GM12891 (cell line): ENCODE measurements at regions not wholly inside any gene's neighbourhood (a gene's known extent, or its start where the extent isn't known, plus 50 kb on each side); places are given as distances from the start of the nearest gene placed in this dataset.
"Not testable (repeated sequence)": the region's sequence is repeated elsewhere in the genome, so short reads cannot be mapped to it uniquely, and the experiment has no call there.

Experiments
- DNase-seq: peaks from one replicate; pipeline ENCODE4 v3.0.0; 2011; ENCODE audit warnings: low spot score; ENCODE audit not compliant: insufficient read length
- FAIRE-seq: peaks from 2 replicates; lab custom pipeline; 2011; peaks lifted over from hg19 to GRCh38; lab: Jason Lieb, UNC
- PAX5 ChIP-seq: IDR thresholded peaks from 2 replicates; pipeline ENCODE4 v1.6.1; 2011; ENCODE audit warnings: low read length, moderate library complexity, mild to moderate bottlenecking; ENCODE audit not compliant: insufficient read depth, severe bottlenecking
- POLR2A ChIP-seq: IDR thresholded peaks from 2 replicates; pipeline ENCODE4 v1.6.1; 2011; ENCODE audit warnings: low read depth, low read length, control low read depth
- POLR2AphosphoS5 ChIP-seq: IDR thresholded peaks from 2 replicates; pipeline ENCODE4 v1.6.1; 2011; ENCODE audit warnings: low read depth, low read length, control low read depth
- POU2F2 ChIP-seq: IDR thresholded peaks from 2 replicates; pipeline ENCODE4 v1.6.1; 2011; ENCODE audit warnings: low read depth, mild to moderate bottlenecking, control low read depth, low read length, moderate library complexity
- SPI1 ChIP-seq: IDR thresholded peaks from 2 replicates; pipeline ENCODE4 v1.6.1; 2011; ENCODE audit warnings: low read depth, low read length, control low read depth
- TAF1 ChIP-seq: IDR thresholded peaks from 2 replicates; pipeline ENCODE4 v1.6.1; 2011; ENCODE audit warnings: low read depth, low read length, control low read depth

DNA sequence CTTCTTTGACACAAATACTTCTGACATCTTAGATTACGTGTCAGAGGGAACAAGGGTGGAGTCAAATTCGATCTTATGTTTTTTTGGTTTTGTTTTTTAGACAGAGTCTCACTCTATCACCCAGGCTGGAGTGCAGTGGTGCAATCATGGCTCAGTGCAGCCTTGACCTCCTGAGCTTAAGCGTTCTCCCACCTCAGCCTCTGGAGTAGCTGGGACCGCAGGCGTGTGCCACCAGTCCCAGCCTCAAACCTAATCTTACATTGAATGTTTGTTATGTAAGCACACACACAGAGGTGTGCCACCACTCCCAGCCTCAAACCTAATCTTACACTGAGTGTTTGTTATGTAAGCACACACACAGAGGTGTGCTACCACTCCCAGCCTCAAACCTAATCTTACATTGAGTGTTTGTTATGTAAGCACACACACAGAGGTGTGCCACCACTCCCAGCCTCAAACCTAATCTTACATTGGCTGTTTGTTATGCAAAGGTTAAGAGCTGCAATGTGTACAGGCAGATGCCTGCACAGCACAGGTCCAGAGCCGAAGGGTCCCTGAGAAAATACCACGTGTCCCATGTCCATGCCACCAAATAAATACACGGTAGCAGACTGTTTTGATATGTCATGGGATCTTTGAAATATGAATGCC, 118.0 kb downstream of the ATP6V0E2 start:
- DNase-seq, FAIRE-seq: not testable (repeated sequence)

DNA sequence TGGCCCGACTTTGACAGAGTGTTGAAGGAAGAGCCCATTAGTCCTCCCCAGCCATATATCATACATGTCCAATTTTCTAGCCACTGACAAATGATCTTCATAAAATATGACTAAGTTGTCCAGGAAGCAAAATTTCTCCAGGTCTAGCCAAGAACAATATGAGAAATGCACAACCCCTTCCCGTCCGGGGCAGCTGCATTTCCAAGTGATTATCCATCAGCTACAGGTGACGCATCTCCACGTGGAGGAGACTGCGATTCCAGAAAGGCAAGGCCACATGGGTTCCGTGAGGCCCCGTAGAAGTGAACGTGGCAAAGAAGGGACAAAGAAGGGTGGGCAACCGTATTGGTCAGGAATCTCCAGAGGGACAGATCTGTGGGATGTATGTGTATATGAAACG, 118.6 kb downstream of the ATP6V0E2 start:
- not testable (repeated sequence) for FAIRE-seq, DNase-seq

DNA sequence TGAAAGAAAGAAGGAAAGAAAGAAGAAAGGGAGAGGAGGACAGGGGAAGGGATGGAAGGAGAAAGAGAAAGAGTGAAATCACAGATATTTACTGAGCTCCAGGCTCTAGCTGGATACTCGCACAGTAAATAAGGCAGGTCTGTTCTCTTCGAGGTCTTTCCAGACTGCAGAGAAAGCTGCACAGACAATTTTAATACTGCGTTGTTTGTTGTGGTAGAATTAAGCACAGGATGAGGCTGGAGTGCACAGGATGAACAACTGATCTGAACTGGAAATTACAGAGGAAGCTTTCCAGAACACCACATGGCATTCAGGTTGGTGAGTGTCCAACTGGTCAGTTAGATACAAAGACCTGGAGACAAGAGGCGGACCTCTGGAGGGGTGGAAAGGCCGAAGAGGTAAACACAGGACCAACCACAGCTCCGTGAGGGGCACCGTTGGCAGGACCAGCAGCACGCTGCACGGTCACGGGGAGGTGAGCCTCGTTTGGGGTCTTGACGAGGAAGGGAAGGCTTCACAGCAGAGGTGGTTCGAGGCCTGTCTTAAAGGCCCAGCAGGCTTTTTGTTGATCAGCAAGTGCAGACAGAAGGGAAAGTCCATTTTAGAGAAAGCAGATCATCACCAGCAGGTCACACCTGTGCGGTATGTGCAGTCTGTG, 121.7 kb downstream of the ATP6V0E2 start:
- not testable (repeated sequence) for DNase-seq, FAIRE-seq

DNA sequence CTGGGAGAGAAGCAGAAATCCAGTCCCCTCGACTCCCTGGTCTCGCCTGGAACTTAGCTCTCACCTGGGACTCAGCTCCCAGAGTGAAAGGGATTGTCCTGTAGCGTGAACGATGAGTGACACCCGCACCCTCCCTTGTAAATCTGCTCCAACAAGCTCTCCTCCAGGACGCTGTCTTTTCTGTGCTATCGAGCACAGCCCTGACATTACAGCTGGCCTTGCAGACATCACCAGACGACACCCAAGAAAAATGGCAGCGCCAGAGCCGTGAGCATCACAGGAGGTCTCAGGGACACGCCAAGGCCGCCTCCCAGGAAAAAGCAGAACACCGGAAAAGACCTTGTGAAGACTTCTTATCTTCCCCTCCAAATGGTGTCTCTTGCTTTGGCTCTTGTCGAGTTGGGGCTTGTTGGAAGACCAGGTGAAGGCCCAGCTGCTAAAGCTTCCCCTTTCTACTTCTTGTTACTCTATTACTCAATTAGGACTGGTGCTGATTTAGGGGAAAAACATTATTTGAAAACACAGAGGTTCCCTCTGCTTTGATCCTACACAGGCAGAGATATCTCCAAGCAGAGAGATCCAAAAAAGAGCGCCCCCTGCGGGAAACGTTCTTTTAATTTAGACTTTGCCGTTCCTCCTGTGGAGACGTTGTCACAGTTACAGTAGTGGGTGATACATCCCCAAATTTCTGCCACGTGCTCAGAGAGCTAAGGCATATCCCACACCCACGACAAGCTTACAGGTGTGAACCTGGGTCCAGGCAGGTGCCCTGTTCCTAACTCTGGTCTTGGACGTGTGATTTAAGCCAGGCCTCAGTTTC, 127.2 kb downstream of the ATP6V0E2 start:
- FAIRE-seq, DNase-seq: not testable (repeated sequence)

DNA sequence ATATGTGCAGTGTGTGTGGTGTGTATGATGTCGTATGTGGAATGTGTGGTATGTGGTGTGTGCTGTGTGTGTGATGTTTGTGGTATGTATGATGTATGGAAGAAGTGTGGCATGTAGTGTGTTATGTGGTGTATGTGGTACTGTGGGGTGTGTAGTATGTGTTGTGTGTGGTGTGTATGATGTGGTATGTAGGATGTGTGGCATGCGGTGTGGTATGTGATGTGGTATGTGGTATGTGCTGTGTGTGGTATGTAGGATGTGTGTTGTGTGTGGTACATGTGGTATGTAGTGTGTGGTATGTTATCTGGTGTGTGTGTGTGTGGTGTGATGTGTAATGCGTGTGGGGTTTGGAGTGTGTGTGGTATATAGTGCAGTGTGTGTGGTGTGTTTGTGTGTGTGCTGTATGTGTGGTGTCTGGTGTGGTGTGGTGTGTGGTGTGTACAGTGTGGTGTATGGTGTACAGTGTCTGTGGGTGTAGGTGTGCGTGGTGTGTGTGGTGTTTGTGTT, 129.6 kb downstream of the ATP6V0E2 start:
- TF ChIP-seq PAX5 (no peak), POU2F2 (no peak), TAF1 (no peak), POLR2A (no peak), POLR2AphosphoS5 (no peak), SPI1 (no peak)
- FAIRE-seq (no peak), DNase-seq (no peak)

DNA sequence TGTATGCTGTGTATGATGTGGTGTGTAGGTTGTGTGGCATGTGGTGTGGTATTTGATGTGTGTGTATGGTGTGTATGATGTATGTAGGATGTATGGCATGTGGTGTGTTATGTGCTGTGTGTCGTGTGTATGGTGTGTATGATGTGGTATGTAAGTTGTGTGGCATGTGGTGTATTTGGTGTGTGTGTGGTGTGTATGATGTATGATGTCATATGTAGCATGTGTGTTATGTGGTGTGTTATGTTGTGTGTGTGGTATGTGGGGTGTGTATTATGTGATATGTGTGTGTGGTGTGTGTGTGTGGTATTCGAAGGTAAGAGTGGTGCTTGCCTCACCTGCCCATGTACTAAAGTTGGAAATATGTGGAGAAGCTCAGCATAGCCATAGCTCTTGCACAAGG, 130.2 kb downstream of the ATP6V0E2 start:
- not testable (repeated sequence) for DNase-seq, FAIRE-seq

DNA sequence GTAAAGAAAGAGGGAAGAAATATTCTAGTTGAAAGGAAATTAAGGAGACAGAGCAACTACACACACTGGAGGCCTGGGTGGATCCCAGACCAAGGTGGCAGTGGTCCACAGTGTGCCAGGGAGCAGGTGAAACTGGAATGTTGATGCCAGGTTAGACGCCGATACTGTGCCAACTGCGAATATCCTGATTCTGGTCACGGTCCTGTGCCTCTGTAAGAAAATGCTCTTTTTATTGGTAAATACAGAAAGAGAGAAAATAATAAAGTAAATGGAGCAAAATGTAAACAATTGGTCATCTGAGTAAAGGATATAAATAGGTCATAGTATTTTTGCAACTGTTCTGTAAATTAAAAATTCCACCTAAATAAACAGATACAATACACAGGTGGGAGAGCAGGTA, 131.1 kb downstream of the ATP6V0E2 start:
- FAIRE-seq, DNase-seq: not testable (repeated sequence)

DNA sequence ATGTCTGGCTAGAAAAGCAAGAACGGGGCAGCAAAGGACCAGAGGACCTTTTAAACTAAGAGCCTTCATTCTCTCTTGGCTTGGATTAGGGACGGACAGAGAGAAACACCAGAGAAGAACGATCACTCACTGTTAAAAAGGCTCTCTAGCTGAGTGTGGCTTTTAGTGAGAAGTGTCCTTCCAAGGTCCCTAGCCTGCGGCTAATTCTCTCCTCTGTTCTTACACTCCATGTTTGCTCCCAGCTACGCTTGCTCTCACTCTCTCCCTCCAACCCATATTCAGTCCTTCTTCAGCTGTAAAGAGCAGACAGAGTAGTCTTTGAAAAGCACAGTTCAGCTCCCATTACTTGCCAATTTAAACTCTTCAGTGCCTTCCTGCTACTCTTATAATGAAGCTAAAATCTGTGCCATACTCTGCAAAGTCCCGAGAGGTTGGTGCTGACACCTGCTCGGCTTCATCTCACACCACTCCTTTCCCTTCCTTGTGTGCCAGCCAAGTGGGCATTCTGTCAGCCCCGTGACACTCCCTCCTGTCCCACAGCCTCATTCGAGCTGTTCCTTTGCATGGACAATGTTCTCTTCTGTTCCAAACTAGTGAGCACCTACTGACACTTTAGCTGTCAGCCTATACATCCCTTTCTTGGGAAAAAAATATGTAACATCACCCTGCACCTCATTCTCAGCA, 136.0 kb downstream of the ATP6V0E2 start:
- not testable (repeated sequence) for DNase-seq, FAIRE-seq

DNA sequence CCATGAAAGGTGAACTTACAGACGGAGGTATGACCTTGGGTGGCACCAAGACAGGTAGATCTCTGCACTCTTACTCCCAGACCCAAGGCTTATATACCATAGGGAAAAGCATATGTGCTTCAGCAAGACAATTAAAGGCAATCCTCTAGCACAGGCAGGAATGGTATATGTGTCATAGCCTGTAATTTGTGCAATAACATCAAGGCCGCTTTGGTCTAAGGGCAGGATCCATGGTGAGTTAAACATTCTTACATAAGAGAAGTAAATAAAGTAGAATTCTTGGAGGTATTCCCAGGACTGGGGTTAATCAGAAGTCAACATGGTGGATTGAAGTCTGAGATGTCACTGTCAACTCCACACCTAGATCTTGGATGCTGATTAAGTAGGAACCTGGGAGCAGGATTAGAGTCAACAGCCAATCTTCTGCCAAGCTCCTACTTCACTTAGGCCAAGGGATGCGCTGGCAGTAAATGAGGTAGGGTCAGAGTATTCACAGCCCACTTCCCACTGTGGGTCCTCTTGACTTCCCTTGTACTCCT, 143.0 kb downstream of the ATP6V0E2 start:
- not testable (repeated sequence) for FAIRE-seq, DNase-seq

DNA sequence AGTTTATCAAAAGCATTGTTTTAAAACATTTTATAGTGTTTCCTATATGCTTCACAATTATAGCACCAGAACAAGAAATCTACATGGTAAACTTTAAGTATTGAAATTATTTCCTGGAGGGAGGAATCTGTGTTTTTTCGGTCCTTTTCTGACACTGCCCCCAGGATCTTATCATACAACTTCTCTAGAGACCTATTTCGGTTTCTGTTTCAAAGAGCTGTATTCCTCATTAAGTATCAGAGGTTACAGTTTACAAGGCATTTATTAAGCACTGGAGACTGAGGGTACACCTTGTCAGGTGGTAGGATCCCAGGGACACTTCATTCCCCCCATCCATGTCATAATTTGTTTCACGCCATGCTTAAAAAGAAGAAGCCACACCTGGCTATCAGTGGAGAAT, 146.4 kb downstream of the ATP6V0E2 start:
- FAIRE-seq, DNase-seq: not testable (repeated sequence)

DNA sequence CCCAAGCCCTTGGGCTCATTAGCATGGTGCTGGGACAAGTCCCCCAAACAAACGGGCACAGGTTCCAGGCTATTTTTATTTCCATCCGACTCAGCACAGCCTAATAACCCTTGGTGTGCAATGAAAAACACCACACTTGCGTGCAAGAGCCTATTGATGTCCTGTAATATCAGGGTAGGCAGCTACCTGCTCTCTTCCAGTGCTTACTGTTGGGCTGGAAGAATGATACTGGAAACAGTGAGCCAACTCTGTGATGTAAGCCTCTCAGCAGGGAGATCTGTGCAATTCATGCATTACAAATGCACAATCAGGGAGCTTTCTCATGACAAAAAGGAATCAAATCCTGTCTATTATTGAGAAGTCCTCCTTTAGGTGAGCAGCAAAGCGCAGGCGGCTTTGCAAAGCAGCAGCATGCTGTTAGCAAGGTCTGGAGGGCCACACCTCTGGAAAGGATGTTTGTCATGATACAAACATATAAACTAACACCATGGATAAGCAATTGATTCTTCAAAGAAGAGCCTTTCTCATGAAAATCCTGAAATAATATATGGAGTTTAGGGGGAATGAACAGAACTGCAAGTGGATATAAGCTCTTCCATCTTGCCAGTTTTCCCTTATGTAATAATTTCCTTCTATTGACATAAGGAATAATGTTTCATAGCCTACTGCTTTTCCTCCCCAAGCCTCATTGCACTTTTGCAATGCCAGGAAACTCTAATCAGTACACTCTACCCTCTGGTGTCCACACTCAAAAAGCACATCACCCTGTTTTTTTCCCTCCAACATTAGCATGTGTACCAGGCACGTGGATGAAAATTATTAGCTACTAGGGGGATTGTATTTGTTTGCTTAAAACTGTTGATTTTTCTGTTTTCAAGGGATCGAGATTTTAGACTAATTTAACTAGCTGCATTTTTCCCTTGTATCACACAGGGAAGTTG, 151.1 kb downstream of the ATP6V0E2 start:
- not testable (repeated sequence) for FAIRE-seq

DNA sequence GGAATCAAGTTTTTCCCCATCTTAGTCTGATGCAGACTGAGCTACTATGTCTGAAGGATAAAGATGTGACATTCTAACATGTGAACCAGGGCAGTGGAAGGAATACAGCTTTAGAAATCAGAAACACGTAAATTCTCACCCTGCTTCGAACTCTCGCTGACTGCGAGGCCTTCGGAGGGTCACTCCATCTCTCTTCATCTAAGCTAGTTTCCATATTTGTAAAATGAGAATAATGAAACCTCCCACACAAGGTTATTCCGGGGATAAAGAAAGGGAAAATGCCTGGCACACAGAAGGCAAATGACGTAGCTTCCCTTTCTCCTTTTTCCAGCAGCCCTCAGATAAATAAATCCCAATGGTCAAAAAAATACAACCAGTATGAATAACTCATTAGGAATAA, 152.0 kb downstream of the ATP6V0E2 start:
- FAIRE-seq = not testable (repeated sequence)

More for the DNA sequence above, 151.1 kb downstream of the ATP6V0E2 start:
- DNase-seq = not testable (repeated sequence)

DNA sequence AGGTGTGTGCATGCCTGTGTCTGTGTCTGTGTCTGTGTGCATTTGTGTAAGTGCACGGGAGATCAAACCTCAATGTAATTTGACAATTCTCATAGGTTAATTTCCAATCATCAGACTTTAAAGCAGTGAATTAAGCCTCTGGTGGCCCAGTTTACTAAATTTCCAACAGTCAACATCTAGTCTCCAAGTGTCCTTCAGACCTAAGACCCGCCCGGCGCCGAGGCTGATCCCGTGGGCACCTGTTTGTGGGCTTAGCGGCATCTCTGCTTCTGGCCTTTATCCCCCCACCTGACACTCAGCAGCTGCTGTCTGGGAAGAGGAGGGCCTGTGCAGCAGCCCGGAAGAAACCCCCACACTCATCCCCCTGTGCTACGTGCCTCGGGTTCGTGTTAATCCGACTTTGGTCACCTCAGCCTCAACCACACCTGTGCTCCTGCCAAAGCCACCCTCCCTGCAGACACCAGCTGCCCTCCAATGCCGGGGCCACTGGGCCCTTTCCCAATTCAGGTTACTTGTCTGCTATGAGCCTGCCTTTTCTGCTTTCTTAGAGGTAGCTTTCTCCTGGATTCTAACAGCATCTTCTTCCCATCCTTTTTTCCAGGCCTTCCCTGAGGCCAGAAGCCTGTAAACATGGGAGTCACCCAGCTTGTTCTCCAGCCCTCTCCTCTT, 154.7 kb downstream of the ATP6V0E2 start:
- not testable (repeated sequence) for DNase-seq, FAIRE-seq

More for the DNA sequence above, 152.0 kb downstream of the ATP6V0E2 start:
- not testable (repeated sequence) for DNase-seq

DNA sequence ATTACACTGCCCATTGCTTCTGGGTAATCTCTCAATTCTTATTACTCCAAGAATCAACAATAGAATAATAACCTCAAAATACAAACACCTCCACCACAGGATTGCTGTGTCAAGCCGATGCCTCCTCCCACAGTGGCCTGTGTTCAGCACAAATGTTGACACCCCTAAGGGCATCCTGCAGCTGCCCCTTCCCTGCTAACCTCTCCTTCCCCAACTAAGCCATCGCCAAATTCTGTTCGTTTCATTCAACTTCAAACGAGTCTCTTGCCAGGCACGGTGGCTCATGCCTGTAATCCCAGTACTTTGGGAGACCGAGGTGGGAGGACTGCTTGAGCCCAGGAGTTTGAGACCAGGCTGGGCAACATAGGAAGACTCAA, 155.2 kb downstream of the ATP6V0E2 start:
- not testable (repeated sequence) for DNase-seq, FAIRE-seq

DNA sequence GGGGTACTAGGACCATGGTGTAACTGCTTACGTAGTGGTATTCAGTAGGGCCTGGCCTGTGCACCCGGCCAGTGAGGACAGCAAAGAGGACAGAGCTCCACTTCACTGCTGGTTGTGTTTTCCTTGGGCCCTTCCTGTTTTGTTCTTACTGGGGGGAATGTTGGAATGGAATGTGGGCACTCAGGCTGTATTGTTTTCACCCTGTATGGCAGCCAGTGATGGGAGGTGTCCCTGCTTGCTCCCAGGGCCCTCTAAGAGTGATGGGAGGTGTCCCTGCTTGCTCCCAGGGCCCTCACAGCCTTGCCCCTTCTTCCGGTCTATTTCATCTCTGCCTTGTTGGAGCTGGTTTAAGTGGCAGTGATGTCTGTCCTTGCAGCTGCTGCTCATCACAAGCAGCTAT, 158.0 kb downstream of the ATP6V0E2 start:
- not testable (repeated sequence) for DNase-seq, FAIRE-seq

DNA sequence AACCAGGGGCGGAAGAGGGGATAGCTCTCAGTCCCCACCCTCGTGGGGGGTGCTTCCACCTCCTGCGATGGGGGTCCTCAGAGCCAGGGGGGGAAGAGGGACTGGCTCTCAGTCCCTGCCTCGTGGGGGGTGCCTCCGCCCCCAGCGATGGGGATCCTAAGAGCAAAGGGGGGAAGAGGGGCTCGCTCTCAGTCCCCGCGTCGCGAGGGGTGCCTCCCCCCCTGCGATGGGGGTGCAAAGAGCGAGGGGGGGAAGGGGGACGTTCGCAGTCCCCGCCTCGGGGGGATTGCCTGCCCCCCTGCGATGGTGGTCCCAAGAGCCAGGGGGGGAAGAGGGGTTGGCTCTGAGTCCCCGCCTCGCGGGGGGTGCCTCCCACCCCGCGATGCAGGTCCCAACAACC, 159.9 kb downstream of the ATP6V0E2 start:
- FAIRE-seq, DNase-seq: not testable (repeated sequence)
